Activated CD8-positive, alpha-beta memory T cell treated with anti-CD3 and anti-CD28 coated beads, Interleukin-2, amount 50 U/mL, for 24 hours (primary cell): ENCODE measurements at regions not wholly inside any gene's neighbourhood (a gene's known extent, or its start where the extent isn't known, plus 50 kb on each side); places are given as distances from the start of the nearest gene placed in this dataset.

Experiments used
- DNase-seq: peaks from one replicate; pipeline ENCODE4 v3.0.0-alpha.2; 2020; ENCODE audit errors: extremely low read depth

GRCh38 chr2:33784488-33784887 lies 185.4 kb upstream of the FAM98A start:
- DNase-seq: no peak

GRCh38 chr2:33782395-33783230 lies 183.5 kb upstream of the FAM98A start:
- DNase-seq: no peak

- no peak for DNase-seq
Measured at GRCh38 chr2:33777786-33778185, 178.7 kb upstream of the FAM98A start.

- DNase-seq: no peak
Measured at GRCh38 chr2:33775306-33775705, 176.2 kb upstream of the FAM98A start.

- DNase-seq: no peak
Measured at GRCh38 chr2:33770023-33770422, 170.9 kb upstream of the FAM98A start.

GRCh38 chr2:33766175-33766574 lies 167.1 kb upstream of the FAM98A start:
- no peak for DNase-seq

- DNase-seq: no peak
Measured at GRCh38 chr2:33765122-33765521, 166.0 kb upstream of the FAM98A start.

- no peak for DNase-seq
Measured at GRCh38 chr2:33764551-33764950, 165.5 kb upstream of the FAM98A start.

GRCh38 chr2:33763671-33764310 lies 164.7 kb upstream of the FAM98A start:
- DNase-seq: no peak

- no peak for DNase-seq
Measured at GRCh38 chr2:33762636-33763035, 163.5 kb upstream of the FAM98A start.

- DNase-seq: no peak
Measured at GRCh38 chr2:33746208-33746800, 147.2 kb upstream of the FAM98A start.

GRCh38 chr2:33735096-33735495 lies 136.0 kb upstream of the FAM98A start:
- no peak for DNase-seq

- no peak for DNase-seq
Measured at GRCh38 chr2:33730804-33731203, 131.7 kb upstream of the FAM98A start.

- no peak for DNase-seq
Measured at GRCh38 chr2:33730193-33730592, 131.1 kb upstream of the FAM98A start.

- no peak for DNase-seq
Measured at GRCh38 chr2:33729353-33729752, 130.3 kb upstream of the FAM98A start.

GRCh38 chr2:33728106-33728505 lies 129.0 kb upstream of the FAM98A start:
- no peak for DNase-seq

GRCh38 chr2:33727361-33728032 lies 128.4 kb upstream of the FAM98A start:
- no peak for DNase-seq

- DNase-seq: no peak
Measured at GRCh38 chr2:33726415-33726814, 127.3 kb upstream of the FAM98A start.

GRCh38 chr2:33723329-33723728 lies 124.2 kb upstream of the FAM98A start:
- DNase-seq: no peak

- DNase-seq: no peak
Measured at GRCh38 chr2:33719067-33719466, 120.0 kb upstream of the FAM98A start.

- no peak for DNase-seq
Measured at GRCh38 chr2:33712674-33713073, 113.6 kb upstream of the FAM98A start.

- no peak for DNase-seq
Measured at GRCh38 chr2:33709951-33710350, 110.9 kb upstream of the FAM98A start.
